ENCODE measurements at regions not wholly inside any gene's neighbourhood (a gene's known extent, or its start where the extent isn't known, plus 50 kb on each side); places are given as distances from the start of the nearest gene placed in this dataset.

DNA sequence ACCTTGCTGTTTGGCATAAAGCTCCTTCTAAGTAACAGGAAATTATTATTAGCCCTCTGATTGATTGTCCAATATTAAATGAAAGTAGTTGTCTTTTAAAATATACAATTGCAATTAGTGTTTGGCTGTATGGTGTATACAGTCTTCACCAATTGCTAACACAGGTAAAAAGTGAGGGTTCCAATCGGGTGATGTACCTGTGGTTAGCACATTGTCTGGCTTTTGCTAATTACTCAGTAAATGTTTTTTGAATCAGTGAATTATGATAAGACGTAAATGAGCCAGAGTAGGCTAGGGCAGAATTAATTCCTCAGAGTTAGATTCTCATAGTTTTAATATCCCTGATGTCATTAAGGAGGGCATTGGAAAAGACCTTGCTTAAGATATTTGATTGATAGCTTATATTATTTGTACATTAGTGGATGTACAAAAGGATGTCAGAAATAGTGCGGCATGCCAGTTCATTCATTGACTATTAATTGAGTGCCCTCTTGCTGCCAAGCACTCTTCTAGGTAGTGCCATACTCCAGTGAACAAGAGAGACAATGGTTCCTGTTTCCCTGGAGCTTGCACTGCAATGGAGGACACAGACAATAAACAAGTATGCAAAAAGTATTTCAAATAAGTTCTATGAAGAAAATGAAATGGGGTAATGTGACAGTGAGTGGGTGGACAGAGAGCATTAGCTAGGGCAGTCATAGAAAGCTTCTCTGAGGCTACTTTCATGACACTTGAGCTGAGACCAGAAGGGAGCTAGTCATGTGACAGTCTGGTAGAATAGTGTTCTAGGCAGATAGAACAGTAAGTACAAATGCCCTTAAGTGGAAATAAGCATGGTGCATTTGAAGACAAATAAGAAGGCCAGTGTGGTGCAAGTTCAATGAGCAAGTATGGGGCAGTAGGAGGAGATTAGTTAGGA is 205.9 kb upstream of the CASK start:
- POLR2A ChIA-PET = no interaction called here
- DNase-seq (ENCODE audit: low read depth, low spot score) = no peak
- no peak overlapping the region for H3K4me3 ChIP-seq (ENCODE audit: low read depth, low read length)
- TF ChIP-seq, protein P1, sequence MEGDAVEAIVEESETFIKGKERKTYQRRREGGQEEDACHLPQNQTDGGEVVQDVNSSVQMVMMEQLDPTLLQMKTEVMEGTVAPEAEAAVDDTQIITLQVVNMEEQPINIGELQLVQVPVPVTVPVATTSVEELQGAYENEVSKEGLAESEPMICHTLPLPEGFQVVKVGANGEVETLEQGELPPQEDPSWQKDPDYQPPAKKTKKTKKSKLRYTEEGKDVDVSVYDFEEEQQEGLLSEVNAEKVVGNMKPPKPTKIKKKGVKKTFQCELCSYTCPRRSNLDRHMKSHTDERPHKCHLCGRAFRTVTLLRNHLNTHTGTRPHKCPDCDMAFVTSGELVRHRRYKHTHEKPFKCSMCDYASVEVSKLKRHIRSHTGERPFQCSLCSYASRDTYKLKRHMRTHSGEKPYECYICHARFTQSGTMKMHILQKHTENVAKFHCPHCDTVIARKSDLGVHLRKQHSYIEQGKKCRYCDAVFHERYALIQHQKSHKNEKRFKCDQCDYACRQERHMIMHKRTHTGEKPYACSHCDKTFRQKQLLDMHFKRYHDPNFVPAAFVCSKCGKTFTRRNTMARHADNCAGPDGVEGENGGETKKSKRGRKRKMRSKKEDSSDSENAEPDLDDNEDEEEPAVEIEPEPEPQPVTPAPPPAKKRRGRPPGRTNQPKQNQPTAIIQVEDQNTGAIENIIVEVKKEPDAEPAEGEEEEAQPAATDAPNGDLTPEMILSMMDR (IDR thresholded peaks at IDR 0.05; ENCODE audit: insufficient read depth, low read length, missing control alignments) = no peak
- CTCF ChIA-PET = no interaction called here

GRCh38 chrX:42128587-42128986 is 205.2 kb upstream of the CASK start:
- DNase-seq (ENCODE audit: low read depth, low spot score) = no peak
- ChIA-PET POLR2A (no interaction called here), CTCF (no interaction called here)
- H3K4me3 ChIP-seq (ENCODE audit: low read depth, low read length) = no peak overlapping the region
- TF ChIP-seq, protein P1 (IDR thresholded peaks at IDR 0.05; ENCODE audit: insufficient read depth, low read length, missing control alignments) = no peak

DNA sequence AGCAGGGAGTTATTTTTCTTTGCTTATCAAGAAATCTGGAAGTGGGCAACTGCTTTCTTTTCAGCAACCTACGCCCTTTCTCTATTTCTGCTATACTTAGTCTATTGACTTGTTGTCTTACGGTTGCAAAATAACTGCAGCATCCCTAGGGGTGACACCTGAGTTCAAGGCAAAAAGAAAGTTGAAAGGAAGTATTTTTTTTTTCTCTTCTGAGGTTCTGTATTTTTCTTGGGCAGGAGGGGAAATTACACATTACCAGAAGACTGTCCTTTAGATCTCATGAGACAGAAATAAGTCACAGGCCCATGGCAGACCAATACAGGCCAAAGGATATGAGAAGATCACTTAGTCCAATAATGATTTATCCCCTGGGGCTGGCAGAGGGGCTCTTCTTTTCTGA is 204.7 kb upstream of the CASK start:
- CTCF ChIA-PET = no interaction called here
- TF ChIP-seq, protein P1 (IDR thresholded peaks at IDR 0.05; ENCODE audit: insufficient read depth, low read length, missing control alignments) = no peak

DNA sequence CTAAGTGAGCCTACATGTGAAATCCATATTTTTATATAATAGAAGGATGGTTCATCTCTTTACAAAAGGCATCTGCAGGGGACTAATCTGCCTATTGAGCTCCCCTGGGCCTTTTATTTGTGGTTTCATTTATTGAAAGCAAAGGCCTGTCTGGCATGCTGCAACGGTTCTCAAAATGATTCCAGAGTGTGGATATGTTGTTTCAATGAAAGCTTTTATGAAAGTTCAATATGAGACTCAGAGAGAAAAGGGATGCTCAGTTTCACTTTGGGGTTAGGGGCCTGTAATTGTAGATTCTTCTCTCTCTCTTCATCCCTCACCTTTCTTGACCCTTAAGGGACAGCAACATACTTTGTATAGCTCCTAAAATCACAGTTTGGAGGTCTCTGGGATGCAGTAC is 204.2 kb upstream of the CASK start:
- H3K4me3 ChIP-seq (ENCODE audit: low read depth, low read length) = no peak overlapping the region
- CTCF ChIA-PET = no interaction called here
- POLR2A ChIA-PET = no interaction called here
- TF ChIP-seq, protein P1 (IDR thresholded peaks at IDR 0.05; ENCODE audit: insufficient read depth, low read length, missing control alignments) = no peak
- no peak for DNase-seq (ENCODE audit: low read depth, low spot score)

More for the DNA sequence above, 204.7 kb upstream of the CASK start:
- no peak overlapping the region for H3K4me3 ChIP-seq (ENCODE audit: low read depth, low read length)
- POLR2A ChIA-PET = no interaction called here
- no peak for DNase-seq (ENCODE audit: low read depth, low spot score)

DNA sequence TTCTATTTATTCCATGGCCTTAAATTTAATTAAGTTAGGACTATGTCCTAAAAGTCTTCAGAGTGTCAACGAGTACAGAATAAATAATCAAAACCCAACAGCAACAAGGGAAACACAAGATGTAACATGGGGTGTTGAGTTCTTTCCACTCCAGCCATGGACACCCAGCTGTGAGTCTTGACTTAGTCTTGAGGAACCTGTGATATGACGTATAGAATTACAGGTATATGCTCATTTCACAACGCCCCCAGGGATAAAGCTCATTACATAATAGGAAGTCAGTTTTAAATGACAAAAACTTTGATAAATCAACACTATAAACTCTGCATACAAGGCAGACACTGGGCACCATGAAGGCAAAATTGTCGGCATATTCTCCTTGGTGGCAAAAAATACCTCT is 200.0 kb upstream of the CASK start:
- DNase-seq (ENCODE audit: low read depth, low spot score) = no peak
- TF ChIP-seq, protein P1 (IDR thresholded peaks at IDR 0.05; ENCODE audit: insufficient read depth, low read length, missing control alignments) = no peak

DNA sequence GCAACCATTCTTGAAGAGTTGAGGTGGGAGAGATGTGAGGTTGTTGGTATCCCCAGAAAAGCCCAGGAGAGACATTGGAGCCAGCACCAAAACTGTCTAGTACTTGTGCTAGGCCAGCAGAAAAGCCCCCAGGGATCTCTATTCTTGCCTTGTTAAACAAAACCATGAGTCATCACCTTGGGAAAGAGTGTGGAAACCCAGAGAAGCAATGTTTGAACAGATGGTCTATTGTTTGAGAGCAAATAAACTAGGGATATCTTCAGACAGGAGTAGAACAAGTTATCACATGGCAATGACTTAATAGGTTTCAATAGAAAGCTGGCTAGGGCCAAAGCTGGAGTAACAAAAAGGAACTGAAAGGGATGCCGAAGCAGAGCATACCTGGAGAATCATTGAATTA is 195.7 kb upstream of the CASK start:
- DNase-seq (ENCODE audit: low read depth, low spot score) = no peak
- TF ChIP-seq, protein P1 (IDR thresholded peaks at IDR 0.05; ENCODE audit: insufficient read depth, low read length, missing control alignments) = no peak
- POLR2A ChIA-PET = no interaction called here
- CTCF ChIA-PET = no interaction called here
- no peak overlapping the region for H3K4me3 ChIP-seq (ENCODE audit: low read depth, low read length)

More for the DNA sequence above, 200.0 kb upstream of the CASK start:
- POLR2A ChIA-PET = no interaction called here
- H3K4me3 ChIP-seq (ENCODE audit: low read depth, low read length) = no peak overlapping the region
- CTCF ChIA-PET = no interaction called here
